Breast epithelium (tissue), 4 donors: ENCODE measurements at regions not wholly inside any gene's neighbourhood (a gene's known extent, or its start where the extent isn't known, plus 50 kb on each side); places are given as distances from the start of the nearest gene placed in this dataset.

ENCODE experiments used
- DNase-seq, 2 donors: peaks; one replicate each; pipeline ENCODE4 v3.0.0-alpha.2; 2019; ENCODE audit warnings: low spot score in 2 of 2
- H3K27ac ChIP-seq, 2 donors: fragments of 200-600 bp; sonication (generic) in 1 of 2; one replicate each; pipeline ENCODE4 v1.5.1; 2016 to 2019; ENCODE audit warnings: mild to moderate bottlenecking in 1 of 2
- H3K27me3 ChIP-seq, 2 donors: fragments of 200-600 bp; sonication (generic) in 1 of 2; one replicate each; pipeline versions ENCODE4 v1.5.1 to v1.6.0; 2017 to 2019; ENCODE audit warnings: control low read depth in 1 of 2, mild to moderate bottlenecking in 1 of 2
- H3K36me3 ChIP-seq: fragments of 200-600 bp; one replicate; pipeline ENCODE4 v1.5.1; 2019
- H3K4me1 ChIP-seq, 2 donors: fragments of 200-600 bp; sonication (generic); one replicate each; pipeline ENCODE4 v1.5.1; 2016 to 2019; ENCODE audit warnings: control low read depth in 1 of 2
- H3K4me3 ChIP-seq, 3 donors: fragments of 200-600 bp; sonication (generic); 1 replicate in 2 of 3; 2 replicates in 1 of 3; pipeline ENCODE4 v1.5.1; 2016 to 2019; ENCODE audit warnings: mild to moderate bottlenecking in 3 of 3, moderate library complexity in 2 of 3
- H3K9me3 ChIP-seq, 2 donors: fragments of 200-600 bp; sonication (generic) in 1 of 2; one replicate each; pipeline ENCODE4 v1.5.1; 2016 to 2019; ENCODE audit warnings: control low read depth in 1 of 2
- CTCF ChIP-seq, 3 donors: fragments of 450-650 bp; IDR thresholded peaks; one replicate each; pipeline ENCODE4 v1.5.1; 2016 to 2017; ENCODE audit warnings: antibody characterized with exemption in 3 of 3, mild to moderate bottlenecking in 3 of 3, moderate library complexity in 3 of 3
- POLR2A ChIP-seq: fragments of 450-650 bp; IDR thresholded peaks from one replicate; pipeline ENCODE4 v1.6.1; 2016; ENCODE audit warnings: antibody characterized with exemption, mild to moderate bottlenecking, moderate library complexity
- POLR2AphosphoS5 ChIP-seq, 3 donors: sonication (generic); formaldehyde crosslinking; IDR thresholded peaks; one replicate each; pipeline ENCODE4 v1.6.1; 2017; ENCODE audit warnings: antibody characterized with exemption in 3 of 3
- intact Hi-C: fragments of 100-400 bp; cut with DNase I; formaldehyde crosslinking; loops from one replicate; pipeline ENCODE4 v1.15.1; 2023; ENCODE audit warnings: low total_unique reads

GRCh38 chr5:112685386-112685785 lies 52.3 kb upstream of the APC start:
- Histone ChIP-seq H3K27me3 (no peaks in the 10 kb centered on the region), H3K36me3 (no peaks in the 10 kb centered on the region), H3K4me1 (no peaks in the 10 kb centered on the region), H3K4me3 (no peak overlapping the region), H3K27ac (no peak overlapping the region), H3K9me3 (no peaks in the 10 kb centered on the region)
- TF ChIP-seq CTCF (IDR thresholded peaks at IDR 0.05): no peak
- TF ChIP-seq POLR2A: no peak
- no peak for TF ChIP-seq POLR2AphosphoS5 (IDR thresholded peaks at IDR 0.05)
- no peak for DNase-seq
- intact Hi-C loops: no loop called here

GRCh38 chr5:112685931-112686330 lies 51.8 kb upstream of the APC start:
- H3K9me3 ChIP-seq: no peaks in the 10 kb centered on the region

GRCh38 chr5:112686675-112687074 lies 51.0 kb upstream of the APC start:
- no peaks in the 10 kb centered on the region for H3K4me1 ChIP-seq
- intact Hi-C loops: no loop called here
- no peaks in the 10 kb centered on the region for H3K36me3 ChIP-seq
- H3K27ac ChIP-seq: no peak overlapping the region
- no peaks in the 10 kb centered on the region for H3K9me3 ChIP-seq
- DNase-seq: no peak
- H3K4me3 ChIP-seq: no peak overlapping the region
- TF ChIP-seq CTCF (IDR thresholded peaks at IDR 0.05) (no peak), POLR2A (no peak), POLR2AphosphoS5 (IDR thresholded peaks at IDR 0.05) (no peak)
- H3K27me3 ChIP-seq: no peaks in the 10 kb centered on the region

More at GRCh38 chr5:112685931-112686330, 51.8 kb upstream of the APC start:
- TF ChIP-seq POLR2A: no peak
- no peak for TF ChIP-seq POLR2AphosphoS5 (IDR thresholded peaks at IDR 0.05)
- TF ChIP-seq CTCF (IDR thresholded peaks at IDR 0.05): no peak
- Histone ChIP-seq H3K4me3 (no peak overlapping the region), H3K27ac (no peak overlapping the region), H3K4me1 (no peaks in the 10 kb centered on the region), H3K36me3 (no peaks in the 10 kb centered on the region), H3K27me3 (no peaks in the 10 kb centered on the region)
- intact Hi-C loops: no loop called here
- DNase-seq: no peak

GRCh38 chr5:112687306-112687705 lies 50.4 kb upstream of the APC start:
- Histone ChIP-seq H3K36me3 (no peaks in the 10 kb centered on the region), H3K27ac (no peak overlapping the region), H3K4me3 (no peak overlapping the region), H3K4me1 (no peaks in the 10 kb centered on the region), H3K9me3 (no peaks in the 10 kb centered on the region), H3K27me3 (no peaks in the 10 kb centered on the region)
- intact Hi-C loops: no loop called here
- no peak for DNase-seq
- TF ChIP-seq POLR2A (no peak), POLR2AphosphoS5 (IDR thresholded peaks at IDR 0.05) (no peak), CTCF (IDR thresholded peaks at IDR 0.05) (no peak)
